Upper lobe of right lung (tissue), 1 donor: ENCODE measurements at regions not wholly inside any gene's neighbourhood (a gene's known extent, or its start where the extent isn't known, plus 50 kb on each side); places are given as distances from the start of the nearest gene placed in this dataset.

Source experiments
- ATAC-seq: fragments of 200-7000 bp; cut with Tn5 transposase; one replicate; pipeline ENCODE4 v1.9.1; 2020; ENCODE audit warnings: mild to moderate bottlenecking, moderate library complexity
- DNase-seq: peaks from one replicate; pipeline ENCODE4 v3.0.0-alpha.2; 2020
- H3K27ac ChIP-seq: fragments of 200-600 bp; one replicate; pipeline ENCODE4 v1.8.0; 2022
- H3K27me3 ChIP-seq: fragments of 200-600 bp; one replicate; pipeline ENCODE4 v1.8.0; 2022; ENCODE audit warnings: mild to moderate bottlenecking
- H3K36me3 ChIP-seq: fragments of 200-600 bp; one replicate; pipeline ENCODE4 v1.8.0; 2022
- H3K4me1 ChIP-seq: fragments of 200-600 bp; one replicate; pipeline ENCODE4 v1.8.0; 2022
- H3K4me3 ChIP-seq: fragments of 200-600 bp; one replicate; pipeline ENCODE4 v1.8.0; 2022; ENCODE audit warnings: mild to moderate bottlenecking
- H3K9me3 ChIP-seq: fragments of 200-600 bp; one replicate; pipeline ENCODE4 v1.8.0; 2022
- CTCF ChIP-seq: fragments of 200-600 bp; IDR thresholded peaks from one replicate; pipeline ENCODE4 v1.8.0; 2022; ENCODE audit warnings: antibody characterized with exemption
- intact Hi-C: fragments of 100-400 bp; cut with DNase I; formaldehyde crosslinking; loops from one replicate; pipeline ENCODE4 v1.11.0; 2022
- donor health status: DM: no; HTN: yes; CAD: no; lungs with severe emphysema.

GRCh38 chr1:29669912-29670311, 433.6 kb downstream of the PTPRU start:
- no peak for ATAC-seq
- TF ChIP-seq CTCF: no peak

GRCh38 chr1:29669158-29669871, 433.0 kb downstream of the PTPRU start:
- Histone ChIP-seq H3K4me1 (no peaks in the 10 kb centered on the region), H3K36me3 (no peaks in the 10 kb centered on the region), H3K9me3 (no peaks in the 10 kb centered on the region), H3K27ac (no peak overlapping the region), H3K27me3 (peaks cover 7% of the 10 kb centered on the region), H3K4me3 (no peak overlapping the region)
- intact Hi-C loops: no loop called here
- DNase-seq (peak; percentile 40), ATAC-seq (no peak)
- no peak for TF ChIP-seq CTCF

More at GRCh38 chr1:29669912-29670311, 433.6 kb downstream of the PTPRU start:
- intact Hi-C loops: no loop called here
- no peaks in the 10 kb centered on the region for H3K36me3 ChIP-seq
- H3K4me3 ChIP-seq: no peak overlapping the region
- peak; percentile 30 for DNase-seq
- H3K27ac ChIP-seq: no peak overlapping the region
- H3K9me3 ChIP-seq: no peaks in the 10 kb centered on the region
- no peaks in the 10 kb centered on the region for H3K4me1 ChIP-seq
- peaks cover 7% of the 10 kb centered on the region for H3K27me3 ChIP-seq

- no peak for ATAC-seq
- Histone ChIP-seq H3K4me3 (no peak overlapping the region), H3K36me3 (no peaks in the 10 kb centered on the region), H3K9me3 (no peaks in the 10 kb centered on the region), H3K4me1 (no peaks in the 10 kb centered on the region), H3K27ac (no peak overlapping the region), H3K27me3 (peaks cover 7% of the 10 kb centered on the region)
- no peak for DNase-seq
- intact Hi-C loops: no loop called here
- TF ChIP-seq CTCF: no peak
Observed at GRCh38 chr1:29668551-29669157, 432.3 kb downstream of the PTPRU start.

DNA sequence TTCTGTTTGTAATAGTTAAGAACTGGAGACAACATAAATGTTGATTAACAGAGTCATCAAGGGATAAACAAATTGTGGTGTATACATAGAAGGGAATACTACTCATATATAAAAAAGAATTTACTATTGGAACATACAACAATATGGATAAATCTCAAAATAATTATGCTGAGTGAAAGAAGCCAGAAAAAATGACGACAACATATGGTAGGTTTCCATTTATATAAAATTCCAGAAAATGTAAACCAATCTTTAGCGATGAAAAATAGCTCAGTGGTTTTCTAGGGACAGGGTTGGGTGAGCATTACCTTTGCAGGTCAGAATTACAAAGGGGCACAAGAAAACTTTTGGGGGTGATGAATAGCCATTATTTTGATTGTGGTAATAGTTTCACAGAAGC, 431.6 kb downstream of the PTPRU start:
- Histone ChIP-seq H3K4me3 (no peak overlapping the region), H3K27ac (no peak overlapping the region), H3K27me3 (peaks cover 7% of the 10 kb centered on the region), H3K9me3 (no peaks in the 10 kb centered on the region), H3K4me1 (no peaks in the 10 kb centered on the region), H3K36me3 (no peaks in the 10 kb centered on the region)
- ATAC-seq: no peak
- no peak for TF ChIP-seq CTCF
- DNase-seq: no peak
- intact Hi-C loops: no loop called here

DNA sequence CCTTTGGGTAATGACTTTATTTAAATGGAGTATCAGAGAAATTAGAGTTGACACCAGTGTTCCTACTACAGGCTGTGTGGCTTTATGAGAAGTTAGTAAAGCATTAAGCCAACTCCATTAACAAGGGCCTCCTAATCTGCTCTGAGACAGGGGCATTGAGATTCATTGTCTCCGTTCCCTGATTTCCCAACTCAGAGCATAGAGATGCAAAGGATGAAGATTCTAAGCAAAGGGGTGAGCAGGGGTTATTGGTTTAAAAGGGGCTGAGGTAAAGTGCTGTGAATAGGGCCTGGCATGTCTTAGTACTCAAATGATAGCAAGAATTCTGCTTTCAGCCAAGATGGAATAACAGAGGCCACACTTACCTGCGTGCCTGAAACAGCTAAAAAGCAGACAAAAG, 428.4 kb downstream of the PTPRU start:
- DNase-seq (no peak), ATAC-seq (no peak)
- Histone ChIP-seq H3K27me3 (peaks cover 7% of the 10 kb centered on the region), H3K4me3 (no peak overlapping the region), H3K36me3 (no peaks in the 10 kb centered on the region), H3K27ac (no peak overlapping the region), H3K4me1 (no peaks in the 10 kb centered on the region), H3K9me3 (no peaks in the 10 kb centered on the region)
- no peak for TF ChIP-seq CTCF
- intact Hi-C loops: no loop called here
